Endodermal cell (in vitro differentiated cells): ENCODE measurements at regions not wholly inside any gene's neighbourhood (a gene's known extent, or its start where the extent isn't known, plus 50 kb on each side); places are given as distances from the start of the nearest gene placed in this dataset.
A peak's percentile ranks its signal among the peaks of the same experiment; 100 is the strongest.

Source experiments
- DNase-seq: peaks from one replicate; pipeline ENCODE4 v3.0.0-alpha.2; 2017
- H3K27ac ChIP-seq: 2 replicates; pipeline ENCODE4 v1.5.1; 2013; ENCODE audit warnings: mild to moderate bottlenecking, low read depth, low read length, moderate library complexity
- H3K27me3 ChIP-seq: 2 replicates; pipeline ENCODE4 v1.6.1; 2013; ENCODE audit warnings: mild to moderate bottlenecking, low read length, moderate library complexity; ENCODE audit not compliant: insufficient read depth, control insufficient read depth, poor library complexity, severe bottlenecking
- H3K36me3 ChIP-seq: 2 replicates; pipeline ENCODE4 v1.7.0; 2013; ENCODE audit warnings: mild to moderate bottlenecking, low read length, moderate library complexity; ENCODE audit not compliant: control insufficient read depth, insufficient read depth
- H3K4me1 ChIP-seq: one replicate; pipeline ENCODE4 v1.7.0; 2013; ENCODE audit warnings: low read length; ENCODE audit not compliant: control insufficient read depth, insufficient read depth
- H3K4me3 ChIP-seq: 2 replicates; pipeline ENCODE4 v1.5.1; 2013; ENCODE audit warnings: mild to moderate bottlenecking, low read length, moderate library complexity
- H3K9ac ChIP-seq: 2 replicates; pipeline ENCODE4 v1.6.1; 2013; ENCODE audit warnings: mild to moderate bottlenecking, low read length, moderate library complexity; ENCODE audit not compliant: poor library complexity, severe bottlenecking; ENCODE audit errors: extremely low read depth
- H3K9me3 ChIP-seq: 2 replicates; pipeline ENCODE4 v1.6.1; 2013; ENCODE audit warnings: mild to moderate bottlenecking, low read length, moderate library complexity; ENCODE audit not compliant: control insufficient read depth
- H3K27ac Mint-ChIP-seq: 2 replicates; pipeline ENCODE4 v1.8.0; 2020; ENCODE audit warnings: mixed read lengths
- H3K27me3 Mint-ChIP-seq: 2 replicates; pipeline ENCODE4 v1.8.0; 2021; ENCODE audit warnings: mild to moderate bottlenecking, mixed read lengths; ENCODE audit not compliant: insufficient read depth
- H3K36me3 Mint-ChIP-seq: 2 replicates; pipeline ENCODE4 v1.8.0; 2020; ENCODE audit warnings: low read depth, mixed read lengths
- H3K4me1 Mint-ChIP-seq: 2 replicates; pipeline ENCODE4 v1.8.0; 2020; ENCODE audit warnings: mixed read lengths
- H3K4me3 Mint-ChIP-seq: 2 replicates; pipeline ENCODE4 v1.8.0; 2020; ENCODE audit warnings: mild to moderate bottlenecking, moderate library complexity, mixed read lengths
- H3K9me3 Mint-ChIP-seq: 2 replicates; pipeline ENCODE4 v1.8.0; 2020; ENCODE audit warnings: mild to moderate bottlenecking, mixed read lengths
- WGBS, 2 experiments: methylation state at CpG; one replicate each; pipeline versions ENCODE4 v1.1.5 to v1.1.7; 2013; ENCODE audit warnings: missing lambda C conversion rate in 2 of 2, mixed read lengths in 1 of 2; ENCODE audit not compliant: insufficient coverage in 1 of 2, insufficient read length in 1 of 2; 5-methylcytosine and 5-hydroxymethylcytosine counted together
- TF ChIP-seq, protein P1 (sequence below): fragments of 200-600 bp; sonication (generic); conservative IDR thresholded peaks from 2 replicates; pipeline ENCODE4 v1.5.0; 2021; ENCODE audit warnings: antibody characterized with exemption, mild to moderate bottlenecking

DNA sequence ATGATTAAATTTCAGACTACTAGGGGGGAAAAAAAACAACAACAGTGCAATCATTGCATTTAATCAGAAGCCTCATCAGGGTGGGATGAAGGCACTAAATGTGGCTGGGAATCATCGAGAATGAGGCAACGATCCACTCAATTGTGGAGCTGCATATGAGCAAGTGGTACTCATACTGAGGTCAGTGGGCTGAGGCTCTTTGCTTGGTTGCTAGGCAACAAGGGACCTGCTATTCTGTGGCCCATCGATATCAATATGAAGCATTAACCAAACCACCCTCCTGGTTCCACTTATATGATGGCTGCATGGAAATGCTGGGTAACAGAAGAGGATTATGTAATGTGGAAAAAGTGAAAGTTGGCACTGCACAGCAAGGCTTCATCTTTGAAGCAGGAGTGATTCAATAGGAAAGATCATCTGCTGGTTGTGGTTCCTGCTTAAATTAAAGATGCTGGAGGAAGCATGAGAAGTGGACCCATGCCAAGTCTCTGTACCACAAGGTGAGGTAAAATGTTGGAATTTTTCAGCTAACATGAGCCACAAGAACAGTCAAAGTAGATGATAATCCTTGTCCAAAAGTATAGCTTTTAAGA, 159.8 kb upstream of the HMHB1 start:
- 91 to 100% methylated on average over 1 to 3 of the region's 3 CpGs for WGBS, 2 experiments

DNA sequence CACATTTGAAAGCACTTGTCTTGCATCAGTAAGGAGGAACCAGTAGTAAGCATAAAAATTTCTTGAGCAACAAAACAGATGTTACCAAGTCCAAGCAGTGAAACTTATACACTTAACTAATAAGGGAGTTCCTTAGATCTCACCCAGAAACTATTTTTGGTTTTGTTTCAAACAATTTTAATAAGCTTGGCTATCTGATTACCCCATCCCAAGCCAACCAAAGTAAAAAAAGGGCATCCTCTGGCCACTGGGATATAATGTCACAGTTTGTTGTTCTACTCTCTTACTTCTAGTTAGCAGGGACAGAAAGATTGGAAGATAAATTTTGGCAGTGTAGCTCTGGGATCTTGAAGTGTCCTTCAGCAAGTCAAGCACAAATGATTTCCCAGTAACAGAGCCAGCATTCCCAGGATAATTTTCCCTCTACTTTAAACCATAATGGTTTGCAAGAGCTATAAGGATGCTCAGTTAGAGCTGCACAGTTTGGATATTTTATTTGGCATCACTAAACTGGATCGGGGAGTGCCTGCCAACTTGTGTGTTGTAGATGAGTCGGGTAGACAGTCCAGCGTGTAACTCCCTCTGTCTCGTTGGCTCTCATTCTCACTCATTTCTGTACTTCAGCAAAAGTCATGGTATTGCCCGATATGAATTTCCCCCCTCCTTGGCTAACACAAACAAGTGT, 161.9 kb upstream of the HMHB1 start:
- Histone ChIP-seq H3K9me3 (no peaks in the 10 kb centered on the region), H3K27me3 (no peaks in the 10 kb centered on the region), H3K4me3 (no peak overlapping the region), H3K9ac (no peak overlapping the region), H3K27ac (no peak overlapping the region), H3K36me3 (no peaks in the 10 kb centered on the region), H3K4me1 (no peaks in the 10 kb centered on the region)
- DNase-seq = no peak
- Mint-ChIP-seq H3K36me3 (no peaks in the 10 kb centered on the region), H3K9me3 (no peaks in the 10 kb centered on the region), H3K4me3 (no peak overlapping the region), H3K4me1 (no peaks in the 10 kb centered on the region), H3K27ac (no peak overlapping the region), H3K27me3 (no peaks in the 10 kb centered on the region)
- 91 to 92% methylated on average over 3 to 5 of the region's 5 CpGs for WGBS, 2 experiments
- TF ChIP-seq, protein P1, sequence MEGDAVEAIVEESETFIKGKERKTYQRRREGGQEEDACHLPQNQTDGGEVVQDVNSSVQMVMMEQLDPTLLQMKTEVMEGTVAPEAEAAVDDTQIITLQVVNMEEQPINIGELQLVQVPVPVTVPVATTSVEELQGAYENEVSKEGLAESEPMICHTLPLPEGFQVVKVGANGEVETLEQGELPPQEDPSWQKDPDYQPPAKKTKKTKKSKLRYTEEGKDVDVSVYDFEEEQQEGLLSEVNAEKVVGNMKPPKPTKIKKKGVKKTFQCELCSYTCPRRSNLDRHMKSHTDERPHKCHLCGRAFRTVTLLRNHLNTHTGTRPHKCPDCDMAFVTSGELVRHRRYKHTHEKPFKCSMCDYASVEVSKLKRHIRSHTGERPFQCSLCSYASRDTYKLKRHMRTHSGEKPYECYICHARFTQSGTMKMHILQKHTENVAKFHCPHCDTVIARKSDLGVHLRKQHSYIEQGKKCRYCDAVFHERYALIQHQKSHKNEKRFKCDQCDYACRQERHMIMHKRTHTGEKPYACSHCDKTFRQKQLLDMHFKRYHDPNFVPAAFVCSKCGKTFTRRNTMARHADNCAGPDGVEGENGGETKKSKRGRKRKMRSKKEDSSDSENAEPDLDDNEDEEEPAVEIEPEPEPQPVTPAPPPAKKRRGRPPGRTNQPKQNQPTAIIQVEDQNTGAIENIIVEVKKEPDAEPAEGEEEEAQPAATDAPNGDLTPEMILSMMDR = no peak

More for the DNA sequence above, 159.8 kb upstream of the HMHB1 start:
- Mint-ChIP-seq H3K27me3 (no peaks in the 10 kb centered on the region), H3K9me3 (no peaks in the 10 kb centered on the region), H3K36me3 (no peaks in the 10 kb centered on the region), H3K4me1 (no peaks in the 10 kb centered on the region), H3K27ac (no peak overlapping the region), H3K4me3 (no peak overlapping the region)
- H3K27me3 ChIP-seq = no peaks in the 10 kb centered on the region
- TF ChIP-seq, protein P1 = no peak
- no peaks in the 10 kb centered on the region for H3K4me1 ChIP-seq
- H3K9me3 ChIP-seq = no peaks in the 10 kb centered on the region
- no peak overlapping the region for H3K9ac ChIP-seq
- H3K4me3 ChIP-seq = no peak overlapping the region
- no peak overlapping the region for H3K27ac ChIP-seq
- DNase-seq = no peak
- no peaks in the 10 kb centered on the region for H3K36me3 ChIP-seq

DNA sequence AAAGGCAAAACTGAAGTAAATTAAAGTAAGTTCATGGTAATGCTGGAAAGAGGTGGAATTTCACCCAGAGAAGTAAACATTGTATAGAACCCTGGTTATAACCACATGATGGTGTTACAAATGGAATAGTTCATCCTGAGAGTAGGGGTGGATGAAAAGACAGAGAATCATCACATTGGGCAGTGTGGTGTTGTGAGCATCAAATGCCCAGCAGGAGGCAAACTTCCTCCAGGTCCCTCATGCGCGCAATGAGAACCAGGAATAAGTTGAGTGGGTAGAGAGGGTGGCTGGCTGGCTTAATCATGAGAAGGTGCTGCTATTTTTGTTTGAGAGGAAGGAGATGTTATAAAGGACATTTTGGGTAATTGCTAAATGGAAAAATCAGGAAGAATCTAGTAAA, 163.3 kb upstream of the HMHB1 start:
- WGBS, 2 experiments = 98% methylated on average over 2 of the region's 2 CpGs; no CpG with 5 or more reads in 1 of the 2 experiments
- no peak for DNase-seq
- H3K9me3 Mint-ChIP-seq = no peaks in the 10 kb centered on the region

More for the DNA sequence above, 163.3 kb upstream of the HMHB1 start:
- Histone ChIP-seq H3K27me3 (no peaks in the 10 kb centered on the region), H3K9me3 (no peaks in the 10 kb centered on the region), H3K4me3 (no peak overlapping the region), H3K36me3 (no peaks in the 10 kb centered on the region), H3K27ac (no peak overlapping the region), H3K9ac (no peak overlapping the region), H3K4me1 (no peaks in the 10 kb centered on the region)
- Mint-ChIP-seq H3K27ac (no peak overlapping the region), H3K36me3 (no peaks in the 10 kb centered on the region), H3K4me3 (no peak overlapping the region), H3K4me1 (no peaks in the 10 kb centered on the region), H3K27me3 (no peaks in the 10 kb centered on the region)
- TF ChIP-seq, protein P1 = peak; percentile 63
